Heart left ventricle (tissue), 13 donors: ENCODE measurements at regions not wholly inside any gene's neighbourhood (a gene's known extent, or its start where the extent isn't known, plus 50 kb on each side); places are given as distances from the start of the nearest gene placed in this dataset.

Source experiments
- CTCF ChIP-seq, 12 donors: fragments of 200-600 bp; sonication (generic) in 4 of 12; IDR thresholded peaks; one replicate each; pipeline versions ENCODE4 v1.5.0 to v1.8.0; 2018 to 2022; ENCODE audit warnings: antibody characterized with exemption in 12 of 12, mild to moderate bottlenecking in 5 of 12
- POLR2A ChIP-seq, 2 donors: fragments of 450-650 bp; IDR thresholded peaks; one replicate each; pipeline ENCODE4 v1.6.1; 2017; ENCODE audit warnings: antibody characterized with exemption in 2 of 2, mild to moderate bottlenecking in 2 of 2, moderate library complexity in 2 of 2
- donor health status: ischemic (EF 13 %, LVEDD 7.1; RV severe dilation, severe dysfunction).
- donor health status: DM: no; HTN: yes; CAD: no.
- donor health status: DM: no; HTN: no; CAD: no.
- donor health status: ischemic (EF 25% LVEDD 6.9; RV normal size, moderate dysfunction).
- donor health status: ischemic (EF 25% LVEDD 5.7; RV mildly dilated, moderate dysfunction).
- donor health status: ischemic (EF 35%, LVEDD 5.7; RV mildly dilated, moderate dysfunction).
- donor health status: nonischemic (EF 11% LVEDD 7.7; RV severe dilation, severe dysfunction).
- donor health status: DM: yes; HTN: yes; CAD: no.
- donor health status: PGD.
- donor health status: ischemic (EF 29% LVEDD 5.4; RV normal size, mild dysfunction).
- donor health status: nonischemic (EF 23%, LVEDD 6.1; RV moderate dilation, normal function).

GRCh38 chr20:52481443-52481842 is 289.9 kb upstream of the ZFP64 start:
- TF ChIP-seq CTCF (IDR thresholded peaks at IDR 0.05) (no peak), POLR2A (IDR thresholded peaks at IDR 0.05) (no peak)
